DND-41 (cell line): ENCODE measurements at regions not wholly inside any gene's neighbourhood (a gene's known extent, or its start where the extent isn't known, plus 50 kb on each side); places are given as distances from the start of the nearest gene placed in this dataset.

Source experiments
- ATAC-seq: fragments of 200-7000 bp; cut with Tn5 transposase; 3 replicates; pipeline ENCODE4 v1.9.1; 2021; ENCODE audit warnings: low read depth; ENCODE audit not compliant: insufficient read depth
- DNase-seq: peaks from one replicate; pipeline ENCODE4 v3.0.0-alpha.2; 2020
- H2AFZ ChIP-seq: 2 replicates; pipeline ENCODE4 v1.6.0; 2012; ENCODE audit warnings: low read depth, low read length
- H3K27ac ChIP-seq: 2 replicates; pipeline ENCODE4 v1.5.1; 2012; ENCODE audit warnings: low read length, inconsistent platforms
- H3K27me3 ChIP-seq: fragments of 200-600 bp; sonication (generic); 2 replicates; pipeline ENCODE4 v1.6.0; 2012; ENCODE audit warnings: low read length, mild to moderate bottlenecking, inconsistent platforms; ENCODE audit not compliant: insufficient read depth, poor library complexity
- H3K36me3 ChIP-seq: 2 replicates; pipeline ENCODE4 v1.5.1; 2012; ENCODE audit warnings: low read length, inconsistent platforms; ENCODE audit not compliant: insufficient read depth
- H3K4me1 ChIP-seq: 2 replicates; pipeline ENCODE4 v1.5.1; 2012; ENCODE audit warnings: mild to moderate bottlenecking, low read length; ENCODE audit not compliant: insufficient read depth
- H3K4me2 ChIP-seq: 2 replicates; pipeline ENCODE4 v1.6.0; 2012; ENCODE audit warnings: mild to moderate bottlenecking, moderate library complexity, low read length, inconsistent platforms; ENCODE audit not compliant: insufficient read depth
- H3K4me3 ChIP-seq, 2 experiments: fragments of 200-600 bp in 1 of 2; shearing (Covaris generic) in 1 of 2; 2 replicates each; pipeline ENCODE4 v1.5.1; 2012 to 2016; ENCODE audit warnings: inconsistent platforms in 2 of 2, low read length in 2 of 2, mild to moderate bottlenecking in 2 of 2, low read depth in 1 of 2, moderate library complexity in 1 of 2
- H3K79me2 ChIP-seq: 2 replicates; pipeline ENCODE4 v1.6.0; 2012; ENCODE audit warnings: low read length, inconsistent platforms; ENCODE audit not compliant: insufficient read depth
- H3K9ac ChIP-seq: 2 replicates; pipeline ENCODE4 v1.6.0; 2012; ENCODE audit warnings: low read depth, mild to moderate bottlenecking, inconsistent platforms, low read length, moderate library complexity
- H3K9me3 ChIP-seq: 2 replicates; pipeline ENCODE4 v1.5.1; 2012; ENCODE audit warnings: low read length, moderate library complexity, mild to moderate bottlenecking, inconsistent platforms; ENCODE audit not compliant: insufficient read depth, severe bottlenecking
- H4K20me1 ChIP-seq: 2 replicates; pipeline ENCODE4 v1.6.0; 2012; ENCODE audit warnings: low read length; ENCODE audit not compliant: insufficient read depth
- EZH2 ChIP-seq: IDR thresholded peaks from 3 replicates; pipeline ENCODE4 v1.6.1; 2012; ENCODE audit warnings: borderline replicate concordance, low read depth, mild to moderate bottlenecking, moderate library complexity, low read length, inconsistent platforms; ENCODE audit not compliant: severe bottlenecking
- TF ChIP-seq, protein P1 (sequence below): IDR thresholded peaks from 2 replicates; pipeline ENCODE4 v1.5.1; 2012; ENCODE audit warnings: borderline replicate concordance, low read length, moderate library complexity, mild to moderate bottlenecking; ENCODE audit not compliant: poor library complexity, severe bottlenecking; ENCODE audit errors: extremely low read depth

DNA sequence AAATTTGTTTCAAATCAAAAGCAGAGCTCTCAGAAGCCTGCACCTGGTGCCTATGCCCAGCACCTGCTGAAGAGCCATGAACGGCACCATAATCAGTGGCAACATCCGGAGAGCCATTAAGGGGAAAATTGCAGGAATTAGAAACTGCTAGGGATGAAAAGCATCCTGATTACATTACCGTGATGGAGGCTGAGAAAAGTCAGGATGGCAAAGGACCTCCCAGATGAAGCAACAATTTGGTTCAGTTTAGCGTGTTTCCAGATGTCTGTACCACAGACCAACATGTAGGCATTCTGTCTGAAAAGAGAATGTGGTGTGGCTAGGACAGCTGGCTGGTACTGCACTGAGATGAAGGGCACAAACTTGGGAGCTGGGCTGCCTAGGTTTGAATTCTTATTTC is 106.1 kb downstream of the EOMES start:
- Histone ChIP-seq H3K27me3 (no peaks in the 10 kb centered on the region), H3K4me2 (no peak overlapping the region), H3K27ac (no peak overlapping the region), H3K9me3 (peaks cover 21% of the 10 kb centered on the region), H4K20me1 (no peaks in the 10 kb centered on the region), H3K79me2 (no peaks in the 10 kb centered on the region), H3K4me3 (no peak overlapping the region), H2AFZ (no peak overlapping the region), H3K4me1 (no peaks in the 10 kb centered on the region), H3K36me3 (no peaks in the 10 kb centered on the region), H3K9ac (no peak overlapping the region)
- no peak for TF ChIP-seq EZH2
- TF ChIP-seq, protein P1, sequence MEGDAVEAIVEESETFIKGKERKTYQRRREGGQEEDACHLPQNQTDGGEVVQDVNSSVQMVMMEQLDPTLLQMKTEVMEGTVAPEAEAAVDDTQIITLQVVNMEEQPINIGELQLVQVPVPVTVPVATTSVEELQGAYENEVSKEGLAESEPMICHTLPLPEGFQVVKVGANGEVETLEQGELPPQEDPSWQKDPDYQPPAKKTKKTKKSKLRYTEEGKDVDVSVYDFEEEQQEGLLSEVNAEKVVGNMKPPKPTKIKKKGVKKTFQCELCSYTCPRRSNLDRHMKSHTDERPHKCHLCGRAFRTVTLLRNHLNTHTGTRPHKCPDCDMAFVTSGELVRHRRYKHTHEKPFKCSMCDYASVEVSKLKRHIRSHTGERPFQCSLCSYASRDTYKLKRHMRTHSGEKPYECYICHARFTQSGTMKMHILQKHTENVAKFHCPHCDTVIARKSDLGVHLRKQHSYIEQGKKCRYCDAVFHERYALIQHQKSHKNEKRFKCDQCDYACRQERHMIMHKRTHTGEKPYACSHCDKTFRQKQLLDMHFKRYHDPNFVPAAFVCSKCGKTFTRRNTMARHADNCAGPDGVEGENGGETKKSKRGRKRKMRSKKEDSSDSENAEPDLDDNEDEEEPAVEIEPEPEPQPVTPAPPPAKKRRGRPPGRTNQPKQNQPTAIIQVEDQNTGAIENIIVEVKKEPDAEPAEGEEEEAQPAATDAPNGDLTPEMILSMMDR, result no peak
- no peak for ATAC-seq
- no peak for DNase-seq

GRCh38 chr3:27615555-27615954 is 106.6 kb downstream of the EOMES start:
- no peaks in the 10 kb centered on the region for H3K4me1 ChIP-seq
- no peaks in the 10 kb centered on the region for H3K79me2 ChIP-seq
- no peak overlapping the region for H2AFZ ChIP-seq
- no peaks in the 10 kb centered on the region for H4K20me1 ChIP-seq
- no peaks in the 10 kb centered on the region for H3K27me3 ChIP-seq
- no peaks in the 10 kb centered on the region for H3K36me3 ChIP-seq
- DNase-seq (no peak), ATAC-seq (no peak)
- H3K9me3 ChIP-seq, result peaks cover 21% of the 10 kb centered on the region
- no peak overlapping the region for H3K27ac ChIP-seq
- H3K9ac ChIP-seq, result no peak overlapping the region
- no peak overlapping the region for H3K4me2 ChIP-seq
- TF ChIP-seq EZH2, result no peak
- TF ChIP-seq, protein P1, result no peak
- H3K4me3 ChIP-seq, result no peak overlapping the region

DNA sequence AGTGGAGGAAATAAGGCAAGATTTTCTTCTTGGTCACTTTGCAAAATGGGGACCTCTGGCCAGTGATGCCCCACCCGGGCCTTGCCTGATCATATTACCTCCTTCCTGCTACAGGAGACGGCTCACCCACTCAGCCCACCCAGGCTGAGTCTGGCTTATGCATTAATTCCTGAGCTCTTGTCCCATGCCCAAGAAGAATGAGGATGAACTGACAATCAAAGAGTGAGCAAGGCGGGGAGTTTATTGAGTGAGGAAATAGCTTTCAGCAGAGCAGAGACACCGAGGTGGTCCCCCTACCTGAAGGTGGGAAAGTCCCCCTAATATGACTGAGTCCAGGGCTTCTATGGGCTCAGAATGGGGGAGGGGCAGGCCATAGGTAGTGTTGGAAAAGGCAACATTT is 107.5 kb downstream of the EOMES start:
- Histone ChIP-seq H3K4me3 (no peak overlapping the region), H3K4me1 (no peaks in the 10 kb centered on the region), H3K4me2 (no peak overlapping the region), H3K79me2 (no peaks in the 10 kb centered on the region), H4K20me1 (no peaks in the 10 kb centered on the region), H2AFZ (no peak overlapping the region), H3K27me3 (no peaks in the 10 kb centered on the region), H3K36me3 (no peaks in the 10 kb centered on the region), H3K27ac (no peak overlapping the region), H3K9me3 (peaks cover 21% of the 10 kb centered on the region), H3K9ac (no peak overlapping the region)
- DNase-seq (peak; percentile 14), ATAC-seq (no peak)
- no peak for TF ChIP-seq EZH2
- TF ChIP-seq, protein P1, result no peak
